ENCODE measurements at regions not wholly inside any gene's neighbourhood (a gene's known extent, or its start where the extent isn't known, plus 50 kb on each side); places are given as distances from the start of the nearest gene placed in this dataset.

- Mint-ChIP-seq H3K4me3 (no peak overlapping the region), H3K9me3 (no peaks in the 10 kb centered on the region), H3K27me3 (ENCODE audit: insufficient read depth) (no peaks in the 10 kb centered on the region), H3K4me1 (no peaks in the 10 kb centered on the region), H3K27ac (no peak overlapping the region), H3K36me3 (ENCODE audit: low read depth) (no peaks in the 10 kb centered on the region)
- Histone ChIP-seq H3K9me3 (ENCODE audit: control insufficient read depth, low read length) (no peaks in the 10 kb centered on the region), H3K9ac (ENCODE audit: extremely low read depth, low read length, poor library complexity, severe bottlenecking) (no peak overlapping the region), H3K36me3 (ENCODE audit: control insufficient read depth, insufficient read depth, low read length) (no peaks in the 10 kb centered on the region), H3K27ac (ENCODE audit: low read depth, low read length) (no peak overlapping the region), H3K4me1 (ENCODE audit: control insufficient read depth, insufficient read depth, low read length) (no peaks in the 10 kb centered on the region), H3K4me3 (ENCODE audit: low read length) (no peak overlapping the region), H3K27me3 (ENCODE audit: control insufficient read depth, insufficient read depth, low read length, poor library complexity, severe bottlenecking) (no peaks in the 10 kb centered on the region)
- TF ChIP-seq CTCF (conservative IDR thresholded peaks at IDR 0.05), result no peak
- 100% methylated on average over 1 of the region's 1 CpG; no CpG with 5 or more reads in 1 of the 2 experiments for WGBS, 2 experiments (ENCODE audit: insufficient coverage in 1 of 2, insufficient read length in 1 of 2)
- no peak for DNase-seq
These were observed 702.3 kb downstream of the SI start for GRCh38 chr3:164375995-164376394.

GRCh38 chr3:164375538-164375937, 702.8 kb downstream of the SI start:
- no peaks in the 10 kb centered on the region for H3K36me3 ChIP-seq (ENCODE audit: control insufficient read depth, insufficient read depth, low read length)
- Mint-ChIP-seq H3K9me3 (no peaks in the 10 kb centered on the region), H3K36me3 (ENCODE audit: low read depth) (no peaks in the 10 kb centered on the region), H3K27ac (no peak overlapping the region), H3K4me3 (no peak overlapping the region), H3K27me3 (ENCODE audit: insufficient read depth) (no peaks in the 10 kb centered on the region), H3K4me1 (no peaks in the 10 kb centered on the region)
- no peak overlapping the region for H3K9ac ChIP-seq (ENCODE audit: extremely low read depth, low read length, poor library complexity, severe bottlenecking)
- no peaks in the 10 kb centered on the region for H3K27me3 ChIP-seq (ENCODE audit: control insufficient read depth, insufficient read depth, low read length, poor library complexity, severe bottlenecking)
- no peaks in the 10 kb centered on the region for H3K9me3 ChIP-seq (ENCODE audit: control insufficient read depth, low read length)
- no CpG with 5 or more reads among the region's 1 CpG for WGBS, 2 experiments (ENCODE audit: insufficient coverage in 1 of 2, insufficient read length in 1 of 2)
- H3K4me3 ChIP-seq (ENCODE audit: low read length), result no peak overlapping the region
- DNase-seq, result no peak
- no peak overlapping the region for H3K27ac ChIP-seq (ENCODE audit: low read depth, low read length)
- H3K4me1 ChIP-seq (ENCODE audit: control insufficient read depth, insufficient read depth, low read length), result no peaks in the 10 kb centered on the region
- no peak for TF ChIP-seq CTCF (conservative IDR thresholded peaks at IDR 0.05)

- no peaks in the 10 kb centered on the region for H3K36me3 ChIP-seq (ENCODE audit: control insufficient read depth, insufficient read depth, low read length)
- H3K9me3 ChIP-seq (ENCODE audit: control insufficient read depth, low read length), result no peaks in the 10 kb centered on the region
- no peak overlapping the region for H3K4me3 ChIP-seq (ENCODE audit: low read length)
- Mint-ChIP-seq H3K27me3 (ENCODE audit: insufficient read depth) (no peaks in the 10 kb centered on the region), H3K4me1 (no peaks in the 10 kb centered on the region), H3K27ac (no peak overlapping the region), H3K4me3 (no peak overlapping the region), H3K9me3 (no peaks in the 10 kb centered on the region), H3K36me3 (ENCODE audit: low read depth) (no peaks in the 10 kb centered on the region)
- no peaks in the 10 kb centered on the region for H3K27me3 ChIP-seq (ENCODE audit: control insufficient read depth, insufficient read depth, low read length, poor library complexity, severe bottlenecking)
- H3K9ac ChIP-seq (ENCODE audit: extremely low read depth, low read length, poor library complexity, severe bottlenecking), result no peak overlapping the region
- no peak overlapping the region for H3K27ac ChIP-seq (ENCODE audit: low read depth, low read length)
- DNase-seq, result no peak
- H3K4me1 ChIP-seq (ENCODE audit: control insufficient read depth, insufficient read depth, low read length), result no peaks in the 10 kb centered on the region
- TF ChIP-seq CTCF (conservative IDR thresholded peaks at IDR 0.05), result no peak
- WGBS, 2 experiments (ENCODE audit: insufficient coverage in 1 of 2, insufficient read length in 1 of 2), result 89 to 92% methylated on average over 2 of the region's 2 CpGs
These were observed 706.6 kb downstream of the SI start for GRCh38 chr3:164371681-164372080.
